H9 (cell line): ENCODE measurements at regions not wholly inside any gene's neighbourhood (a gene's known extent, or its start where the extent isn't known, plus 50 kb on each side); places are given as distances from the start of the nearest gene placed in this dataset.

Source experiments
- DNase-seq: peaks from one replicate; pipeline ENCODE4 v3.0.0-alpha.2; 2017
- H2AFZ ChIP-seq: one replicate; pipeline ENCODE4 v1.6.1; 2013; ENCODE audit warnings: mild to moderate bottlenecking, low read length, control low read depth, moderate library complexity
- H2AK5ac ChIP-seq: 2 replicates; pipeline ENCODE4 v1.6.1; 2013; ENCODE audit warnings: low read length, control low read depth, mixed read lengths; ENCODE audit not compliant: insufficient read length
- H2BK120ac ChIP-seq: one replicate; pipeline ENCODE4 v1.6.1; 2013; ENCODE audit warnings: low read depth, mild to moderate bottlenecking, low read length, control low read depth, inconsistent platforms; ENCODE audit not compliant: poor library complexity, severe bottlenecking
- H2BK12ac ChIP-seq: 2 replicates; pipeline ENCODE4 v1.6.1; 2013; ENCODE audit warnings: low read length, control low read depth, mixed read lengths, low read depth; ENCODE audit not compliant: insufficient read length
- H2BK15ac ChIP-seq: 2 replicates; pipeline ENCODE4 v1.6.1; 2013; ENCODE audit warnings: low read depth, low read length, control low read depth
- H2BK20ac ChIP-seq: one replicate; pipeline ENCODE4 v1.6.1; 2013; ENCODE audit warnings: low read depth, mild to moderate bottlenecking, low read length, control low read depth, inconsistent platforms; ENCODE audit not compliant: poor library complexity, severe bottlenecking
- H2BK5ac ChIP-seq: 2 replicates; pipeline ENCODE4 v1.6.1; 2013; ENCODE audit warnings: low read length, control low read depth, mixed read lengths; ENCODE audit not compliant: insufficient read length
- H3K14ac ChIP-seq: 2 replicates; pipeline ENCODE4 v1.6.1; 2013; ENCODE audit warnings: low read length, control low read depth; ENCODE audit not compliant: insufficient read depth
- H3K18ac ChIP-seq: 2 replicates; pipeline ENCODE4 v1.6.1; 2013; ENCODE audit warnings: low read depth, mild to moderate bottlenecking, mixed read lengths, low read length, control low read depth; ENCODE audit not compliant: insufficient read length
- H3K23ac ChIP-seq: 2 replicates; pipeline ENCODE4 v1.6.1; 2013; ENCODE audit warnings: low read length, control low read depth, mixed read lengths, low read depth; ENCODE audit not compliant: insufficient read length
- H3K23me2 ChIP-seq: 2 replicates; pipeline ENCODE4 v1.6.1; 2013; ENCODE audit warnings: low read depth, mild to moderate bottlenecking, mixed read lengths, low read length, control low read depth; ENCODE audit not compliant: insufficient read length, poor library complexity, severe bottlenecking
- H3K27ac ChIP-seq: 2 replicates; pipeline ENCODE4 v1.5.1; 2013; ENCODE audit warnings: low read length, control low read depth, mixed read lengths, low read depth; ENCODE audit not compliant: insufficient read length
- H3K27me3 ChIP-seq: 2 replicates; pipeline ENCODE4 v1.6.1; 2013; ENCODE audit warnings: low read length, control low read depth, inconsistent platforms; ENCODE audit not compliant: insufficient read depth
- H3K4ac ChIP-seq: 2 replicates; pipeline ENCODE4 v1.6.1; 2013; ENCODE audit warnings: low read depth, mild to moderate bottlenecking, control low read depth, inconsistent platforms, low read length, moderate library complexity
- H3K4me1 ChIP-seq: 2 replicates; pipeline ENCODE4 v1.6.1; 2013; ENCODE audit warnings: low read length, control low read depth, inconsistent platforms; ENCODE audit not compliant: insufficient read depth
- H3K4me2 ChIP-seq: 2 replicates; pipeline ENCODE4 v1.6.1; 2013; ENCODE audit warnings: low read length, control low read depth, mixed read lengths; ENCODE audit not compliant: insufficient read length, insufficient read depth
- H3K56ac ChIP-seq: 2 replicates; pipeline ENCODE4 v1.6.1; 2013; ENCODE audit warnings: low read depth, mild to moderate bottlenecking, mixed read lengths, low read length, control low read depth; ENCODE audit not compliant: insufficient read length
- H3K79me1 ChIP-seq: 2 replicates; pipeline ENCODE4 v1.6.1; 2013; ENCODE audit warnings: low read depth, mild to moderate bottlenecking, moderate library complexity, low read length, control low read depth, inconsistent platforms; ENCODE audit not compliant: insufficient read depth, poor library complexity, severe bottlenecking
- H3K79me2 ChIP-seq: 2 replicates; pipeline ENCODE4 v1.6.1; 2013; ENCODE audit warnings: low read length, control low read depth, inconsistent platforms; ENCODE audit not compliant: insufficient read depth
- H3K9ac ChIP-seq: 2 replicates; pipeline ENCODE4 v1.6.1; 2013; ENCODE audit warnings: low read length, control low read depth, mixed read lengths; ENCODE audit not compliant: insufficient read length; ENCODE audit errors: extremely low read depth
- H3K9me3 ChIP-seq: one replicate; pipeline ENCODE4 v1.6.1; 2013; ENCODE audit warnings: low read depth, low read length, inconsistent platforms; ENCODE audit not compliant: control insufficient read depth
- H3T11ph ChIP-seq: one replicate; pipeline ENCODE4 v1.6.1; 2013; ENCODE audit warnings: mild to moderate bottlenecking, low read length, control low read depth, inconsistent platforms
- H4K20me1 ChIP-seq: one replicate; pipeline ENCODE4 v1.6.1; 2013; ENCODE audit not compliant: control insufficient read depth, insufficient read length, insufficient read depth
- H4K5ac ChIP-seq: 2 replicates; pipeline ENCODE4 v1.6.1; 2013; ENCODE audit warnings: low read depth, mild to moderate bottlenecking, mixed read lengths, low read length, control low read depth; ENCODE audit not compliant: insufficient read length
- H4K8ac ChIP-seq: replicated peaks from 2 replicates; pipeline ENCODE4 v1.6.1; 2013; ENCODE audit warnings: low read length, control low read depth, mixed read lengths, low read depth; ENCODE audit not compliant: insufficient read length
- H4K91ac ChIP-seq: 2 replicates; pipeline ENCODE4 v1.6.1; 2013; ENCODE audit warnings: low read depth, mild to moderate bottlenecking, moderate library complexity, mixed read lengths, low read length, control low read depth; ENCODE audit not compliant: insufficient read length
- H3K27ac Mint-ChIP-seq, 3 experiments: 2 replicates in 2 of 3; 3 replicates in 1 of 3; pipeline ENCODE4 v1.8.0; 2020 to 2021; ENCODE audit warnings: mixed read lengths in 3 of 3, mild to moderate bottlenecking in 1 of 3, moderate library complexity in 1 of 3
- H3K27me3 Mint-ChIP-seq: 2 replicates; pipeline ENCODE4 v1.8.0; 2021; ENCODE audit warnings: low read depth, mild to moderate bottlenecking, moderate library complexity, mixed read lengths
- H3K36me3 Mint-ChIP-seq, 3 experiments: 2 replicates in 2 of 3; 3 replicates in 1 of 3; pipeline ENCODE4 v1.8.0; 2020 to 2021; ENCODE audit warnings: low read depth in 3 of 3, mixed read lengths in 3 of 3; ENCODE audit not compliant: insufficient read depth in 1 of 3
- H3K4me1 Mint-ChIP-seq, 2 experiments: 2 replicates each; pipeline ENCODE4 v1.8.0; 2020; ENCODE audit warnings: mixed read lengths in 2 of 2
- H3K4me3 Mint-ChIP-seq, 2 experiments: 2 replicates in 1 of 2; 3 replicates in 1 of 2; pipeline ENCODE4 v1.8.0; 2020 to 2021; ENCODE audit warnings: mild to moderate bottlenecking in 2 of 2, mixed read lengths in 2 of 2, moderate library complexity in 1 of 2
- H3K9me3 Mint-ChIP-seq, 2 experiments: 2 replicates in 1 of 2; 3 replicates in 1 of 2; pipeline ENCODE4 v1.8.0; 2020; ENCODE audit warnings: mild to moderate bottlenecking in 2 of 2, mixed read lengths in 2 of 2, moderate library complexity in 1 of 2
- CTCF ChIP-seq: fragments of 200-600 bp; sonication (generic); conservative IDR thresholded peaks from 3 replicates; pipeline ENCODE4 v1.8.0; 2021; ENCODE audit warnings: antibody characterized with exemption, mild to moderate bottlenecking
- WGBS: extraction: QIAGEN DNeasy Blood & Tissue Kit; methylation state at CpG from one replicate; pipeline ENCODE4 v1.1.7; 2013; ENCODE audit warnings: missing lambda C conversion rate, low lambda C conversion rate, mixed read lengths; ENCODE audit not compliant: insufficient read length; ENCODE audit errors: extremely low coverage; 5-methylcytosine and 5-hydroxymethylcytosine counted together

- no peaks in the 10 kb centered on the region for H3K4me1 ChIP-seq
- no peak overlapping the region for H3K56ac ChIP-seq
- no peak overlapping the region for H2AK5ac ChIP-seq
- no peak for DNase-seq
- no peaks in the 10 kb centered on the region for H3K23me2 ChIP-seq
- no peak overlapping the region for H4K8ac ChIP-seq
- WGBS: no CpG with 5 or more reads among the region's 4 CpGs
- H3K9ac ChIP-seq: no peak overlapping the region
- H3K79me2 ChIP-seq: no peaks in the 10 kb centered on the region
- H4K20me1 ChIP-seq: no peaks in the 10 kb centered on the region
- H3K18ac ChIP-seq: no peak overlapping the region
- no peaks in the 10 kb centered on the region for H3K4me1 Mint-ChIP-seq
- no peak overlapping the region for H2AFZ ChIP-seq
- H3K9me3 Mint-ChIP-seq: peaks cover 9 to 22% of the 10 kb centered on the region in 2 experiments; a peak in 4 of 5 replicates
- H3K36me3 Mint-ChIP-seq: no peaks in the 10 kb centered on the region; a peak in 2 of 7 replicates
- no peak overlapping the region for H3K4me2 ChIP-seq
- H3K4ac ChIP-seq: no peak overlapping the region
- no peak overlapping the region for H2BK15ac ChIP-seq
- no peak overlapping the region for H4K5ac ChIP-seq
- H3K27ac ChIP-seq: no peak overlapping the region
- no peak overlapping the region for H4K91ac ChIP-seq
- H3K79me1 ChIP-seq: no peaks in the 10 kb centered on the region
- H3K14ac ChIP-seq: no peak overlapping the region
- H2BK5ac ChIP-seq: no peak overlapping the region
- no peak for TF ChIP-seq CTCF
- H3K9me3 ChIP-seq: no peaks in the 10 kb centered on the region
- no peak overlapping the region for H2BK120ac ChIP-seq
- no peak overlapping the region for H3T11ph ChIP-seq
- H2BK20ac ChIP-seq: no peak overlapping the region
- H3K27me3 ChIP-seq: no peaks in the 10 kb centered on the region
- H3K27ac Mint-ChIP-seq: no peak overlapping the region
- H3K27me3 Mint-ChIP-seq: no peaks in the 10 kb centered on the region
- no peak overlapping the region for H2BK12ac ChIP-seq
- H3K4me3 Mint-ChIP-seq: no peak overlapping the region
- no peak overlapping the region for H3K23ac ChIP-seq
Measured at GRCh38 chr4:141530627-141531026, 105.8 kb upstream of the IL15 start.
